A673 (cell line): ENCODE measurements at regions not wholly inside any gene's neighbourhood (a gene's known extent, or its start where the extent isn't known, plus 50 kb on each side); places are given as distances from the start of the nearest gene placed in this dataset.

Experiments
- BruUV-seq: library from RNA; stranded (reverse); fragments of 400-500 nt; replicated peaks from 2 replicates; lab custom pipeline; 2021; lab: Mats Ljungman, UMichigan
- CTCF ChIA-PET: fragments of 300-600 bp; sonication (Branson Sonifier 250); formaldehyde crosslinking; loops from one replicate; lab custom pipeline; 2022; ENCODE audit warnings: antibody characterized with exemption; lab: Charles Lee
- POLR2A ChIA-PET: fragments of 300-600 bp; sonication (Branson Sonifier 250); formaldehyde crosslinking; loops from one replicate; lab custom pipeline; 2022; ENCODE audit warnings: antibody characterized with exemption; ENCODE audit not compliant: low non-redundant PET; lab: Charles Lee
- DNase-seq: peaks from one replicate; pipeline ENCODE4 v3.0.0-alpha.2; 2015; ENCODE audit warnings: low spot score
- H3K27ac ChIP-seq: fragments of 200-600 bp; sonication (generic); 2 replicates; pipeline ENCODE4 v1.5.1; 2016; ENCODE audit warnings: mixed run types, low read depth, mild to moderate bottlenecking, mixed read lengths, antibody characterized with exemption, low read length; ENCODE audit not compliant: poor library complexity, severe bottlenecking
- H3K27me3 ChIP-seq: fragments of 200-600 bp; sonication (generic); replicated peaks from 2 replicates; pipeline ENCODE4 v1.6.1; 2017; ENCODE audit warnings: mixed run types, low read depth, mild to moderate bottlenecking, mixed read lengths, antibody characterized with exemption, low read length; ENCODE audit not compliant: insufficient read depth, poor library complexity
- H3K36me3 ChIP-seq: fragments of 200-600 bp; sonication (generic); 2 replicates; pipeline ENCODE4 v1.6.1; 2016; ENCODE audit warnings: mixed run types, mild to moderate bottlenecking, mixed read lengths, antibody characterized with exemption, low read length; ENCODE audit not compliant: insufficient read depth, poor library complexity, severe bottlenecking
- H3K4me1 ChIP-seq: fragments of 200-600 bp; sonication (generic); 2 replicates; pipeline ENCODE4 v1.6.1; 2017; ENCODE audit warnings: mixed run types, mild to moderate bottlenecking, mixed read lengths, antibody characterized with exemption, low read length; ENCODE audit not compliant: insufficient read depth, poor library complexity, severe bottlenecking
- H3K4me3 ChIP-seq: fragments of 200-600 bp; sonication (generic); 2 replicates; pipeline ENCODE4 v1.5.1; 2016; ENCODE audit warnings: low read depth, mixed run types, mild to moderate bottlenecking, mixed read lengths, low read length; ENCODE audit not compliant: poor library complexity, severe bottlenecking
- H3K9me3 ChIP-seq: fragments of 200-600 bp; sonication (generic); 2 replicates; pipeline ENCODE4 v1.6.1; 2016; ENCODE audit warnings: mixed run types, low read depth, mild to moderate bottlenecking, mixed read lengths, antibody characterized with exemption, low read length; ENCODE audit not compliant: poor library complexity, severe bottlenecking
- CTCF ChIP-seq: fragments of 300-800, 200-600 bp; sonication (generic); conservative IDR thresholded peaks from 2 replicates; pipeline ENCODE4 v1.5.1; 2017; ENCODE audit warnings: low read depth, mild to moderate bottlenecking, antibody characterized with exemption, low read length, moderate library complexity, mixed read lengths
- EZH2 ChIP-seq: fragments of 200-600 bp; sonication (generic); IDR thresholded peaks from 2 replicates; pipeline ENCODE4 v1.6.1; 2017; ENCODE audit warnings: borderline replicate concordance, low read depth, mild to moderate bottlenecking, mixed read lengths, antibody characterized with exemption, low read length; ENCODE audit not compliant: poor library complexity, severe bottlenecking
- intact Hi-C: fragments of 100-400 bp; cut with micrococcal nuclease; formaldehyde crosslinking; loops from one replicate; pipeline ENCODE4 v1.10.0; 2022; ENCODE audit not compliant: unreplicated experiment

- Histone ChIP-seq H3K27me3 (no peaks in the 10 kb centered on the region), H3K36me3 (no peaks in the 10 kb centered on the region), H3K4me1 (no peaks in the 10 kb centered on the region), H3K4me3 (no peak overlapping the region), H3K9me3 (no peaks in the 10 kb centered on the region), H3K27ac (no peak overlapping the region)
- DNase-seq, result peak; percentile 31
- no TSS peak for BruUV-seq
- ChIA-PET CTCF (no interaction called here), POLR2A (no interaction called here)
- intact Hi-C loops, result no loop called here
- TF ChIP-seq CTCF (no peak), EZH2 (no peak)
These were observed 867.2 kb downstream of the BCL11B start for GRCh38 chr14:98404811-98405210.

- no peaks in the 10 kb centered on the region for H3K9me3 ChIP-seq
- TF ChIP-seq CTCF (no peak), EZH2 (no peak)
- DNase-seq, result no peak
- H3K27ac ChIP-seq, result no peak overlapping the region
- POLR2A ChIA-PET, result no interaction called here
- H3K4me1 ChIP-seq, result no peaks in the 10 kb centered on the region
- no TSS peak for BruUV-seq
- no peak overlapping the region for H3K4me3 ChIP-seq
- intact Hi-C loops, result no loop called here
- CTCF ChIA-PET, result no interaction called here
- H3K27me3 ChIP-seq, result no peaks in the 10 kb centered on the region
- H3K36me3 ChIP-seq, result no peaks in the 10 kb centered on the region
These were observed 863.9 kb downstream of the BCL11B start for GRCh38 chr14:98408024-98408555.

GRCh38 chr14:98408713-98409112 is 863.3 kb downstream of the BCL11B start:
- ChIA-PET CTCF (no interaction called here), POLR2A (no interaction called here)
- DNase-seq, result no peak
- no peak for TF ChIP-seq CTCF
- TF ChIP-seq EZH2, result no peak
- Histone ChIP-seq H3K4me3 (no peak overlapping the region), H3K27ac (no peak overlapping the region), H3K36me3 (no peaks in the 10 kb centered on the region), H3K4me1 (no peaks in the 10 kb centered on the region), H3K9me3 (no peaks in the 10 kb centered on the region), H3K27me3 (no peaks in the 10 kb centered on the region)
- intact Hi-C loops, result no loop called here
- BruUV-seq, result no TSS peak
